ENCODE measurements at regions not wholly inside any gene's neighbourhood (a gene's known extent, or its start where the extent isn't known, plus 50 kb on each side); places are given as distances from the start of the nearest gene placed in this dataset.

DNA sequence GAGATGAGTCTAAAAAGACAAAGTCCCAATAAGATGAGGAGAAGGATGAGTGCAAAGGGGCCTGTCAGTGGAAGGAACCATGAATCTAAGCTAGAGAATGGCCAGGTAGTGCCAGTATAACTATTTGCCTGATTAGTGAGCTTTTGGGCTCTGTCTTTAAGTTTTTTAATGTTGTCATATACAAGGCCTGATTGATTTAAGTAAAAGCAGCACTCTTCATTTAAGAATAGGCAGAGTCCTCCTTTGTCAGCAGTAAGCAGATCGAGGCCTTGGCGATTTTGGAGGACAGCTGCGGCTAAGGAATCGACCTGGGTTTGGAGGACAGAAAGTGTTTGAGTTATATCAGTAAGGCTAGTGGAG lies 753.4 kb upstream of the ADGRB3 start:
- DNase-seq (ENCODE audit: low read depth, low spot score) (no peak), FAIRE-seq (no peak)
- Histone ChIP-seq H2AFZ (ENCODE audit: low read depth, low read length) (no peak overlapping the region), H3K36me3 (ENCODE audit: control insufficient read depth in 2 of 2, extremely low read depth in 1 of 2, insufficient read depth in 2 of 2, low read length in 2 of 2) (no peaks in the 10 kb centered on the region), H3K4me3 (replicated peaks in 1 of 3; ENCODE audit: insufficient read depth in 1 of 3, low read depth in 1 of 3, low read length in 3 of 3) (no peak overlapping the region), H3K4me1 (ENCODE audit: control insufficient read depth, extremely low read depth, insufficient read depth, low read length) (no peaks in the 10 kb centered on the region), H3K9me3 (replicated peaks; ENCODE audit: control insufficient read depth, insufficient read depth, low read length) (peaks cover 2% of the 10 kb centered on the region), H3K79me2 (ENCODE audit: control insufficient read depth, insufficient read depth, low read length) (no peaks in the 10 kb centered on the region), H4K20me1 (replicated peaks; ENCODE audit: control insufficient read depth, extremely low read depth, insufficient read depth, low read length) (no peaks in the 10 kb centered on the region), H3K27me3 (ENCODE audit: control insufficient read depth in 2 of 2, insufficient read depth in 2 of 2, low read length in 2 of 2) (no peaks in the 10 kb centered on the region), H3K9me1 (replicated peaks; ENCODE audit: control insufficient read depth, extremely low read depth, insufficient read depth, low read length) (no peaks in the 10 kb centered on the region), H3K9ac (replicated peaks; ENCODE audit: extremely low read depth, insufficient read depth, low read length) (no peak overlapping the region), H3K4me2 (ENCODE audit: insufficient read depth, low read length) (no peak overlapping the region), H3K27ac (ENCODE audit: insufficient read depth, low read depth, low read length) (no peak overlapping the region)
- TF ChIP-seq FOS (IDR thresholded peaks at IDR 0.05; ENCODE audit: borderline replicate concordance, insufficient read depth, low read length) (no peak), POLR2AphosphoS5 (IDR thresholded peaks at IDR 0.05; ENCODE audit: insufficient read depth, low read depth, low read length) (no peak), JUN (IDR thresholded peaks at IDR 0.05; ENCODE audit: borderline replicate concordance, insufficient read depth, insufficient read length, low read depth) (no peak), EZH2 (IDR thresholded peaks at IDR 0.05; ENCODE audit: borderline replicate concordance, low read depth, low read length, severe bottlenecking) (no peak), MYC (IDR thresholded peaks at IDR 0.05; ENCODE audit: low read depth, low read length) (no peak), GATA2 (IDR thresholded peaks at IDR 0.05; ENCODE audit: insufficient read depth, insufficient read length, low read depth, low read length) (no peak)
- TF ChIP-seq, protein P1, sequence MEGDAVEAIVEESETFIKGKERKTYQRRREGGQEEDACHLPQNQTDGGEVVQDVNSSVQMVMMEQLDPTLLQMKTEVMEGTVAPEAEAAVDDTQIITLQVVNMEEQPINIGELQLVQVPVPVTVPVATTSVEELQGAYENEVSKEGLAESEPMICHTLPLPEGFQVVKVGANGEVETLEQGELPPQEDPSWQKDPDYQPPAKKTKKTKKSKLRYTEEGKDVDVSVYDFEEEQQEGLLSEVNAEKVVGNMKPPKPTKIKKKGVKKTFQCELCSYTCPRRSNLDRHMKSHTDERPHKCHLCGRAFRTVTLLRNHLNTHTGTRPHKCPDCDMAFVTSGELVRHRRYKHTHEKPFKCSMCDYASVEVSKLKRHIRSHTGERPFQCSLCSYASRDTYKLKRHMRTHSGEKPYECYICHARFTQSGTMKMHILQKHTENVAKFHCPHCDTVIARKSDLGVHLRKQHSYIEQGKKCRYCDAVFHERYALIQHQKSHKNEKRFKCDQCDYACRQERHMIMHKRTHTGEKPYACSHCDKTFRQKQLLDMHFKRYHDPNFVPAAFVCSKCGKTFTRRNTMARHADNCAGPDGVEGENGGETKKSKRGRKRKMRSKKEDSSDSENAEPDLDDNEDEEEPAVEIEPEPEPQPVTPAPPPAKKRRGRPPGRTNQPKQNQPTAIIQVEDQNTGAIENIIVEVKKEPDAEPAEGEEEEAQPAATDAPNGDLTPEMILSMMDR (IDR thresholded peaks at IDR 0.05; ENCODE audit: extremely low read depth in 1 of 2, insufficient read depth in 1 of 2, low read depth in 1 of 2, low read length in 2 of 2): no peak
- TF ChIP-seq, protein P2, sequence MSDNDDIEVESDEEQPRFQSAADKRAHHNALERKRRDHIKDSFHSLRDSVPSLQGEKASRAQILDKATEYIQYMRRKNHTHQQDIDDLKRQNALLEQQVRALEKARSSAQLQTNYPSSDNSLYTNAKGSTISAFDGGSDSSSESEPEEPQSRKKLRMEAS (IDR thresholded peaks at IDR 0.05; ENCODE audit: insufficient read depth, insufficient read length): no peak
- dilution Hi-C loops (cut with MboI; ENCODE audit: extremely low pct_ligation_motif_present, low sequenced_read_pairs): no loop called here
- ChIA-PET CTCF (no interaction called here), POLR2A (no interaction called here)
- intact Hi-C loops (cut with micrococcal nuclease): no loop called here
- BruUV-seq (replicated peaks): no TSS peak

Measured in endothelial cell of umbilical vein (primary cell).